ENCODE measurements at regions not wholly inside any gene's neighbourhood (a gene's known extent, or its start where the extent isn't known, plus 50 kb on each side); places are given as distances from the start of the nearest gene placed in this dataset.

DNA sequence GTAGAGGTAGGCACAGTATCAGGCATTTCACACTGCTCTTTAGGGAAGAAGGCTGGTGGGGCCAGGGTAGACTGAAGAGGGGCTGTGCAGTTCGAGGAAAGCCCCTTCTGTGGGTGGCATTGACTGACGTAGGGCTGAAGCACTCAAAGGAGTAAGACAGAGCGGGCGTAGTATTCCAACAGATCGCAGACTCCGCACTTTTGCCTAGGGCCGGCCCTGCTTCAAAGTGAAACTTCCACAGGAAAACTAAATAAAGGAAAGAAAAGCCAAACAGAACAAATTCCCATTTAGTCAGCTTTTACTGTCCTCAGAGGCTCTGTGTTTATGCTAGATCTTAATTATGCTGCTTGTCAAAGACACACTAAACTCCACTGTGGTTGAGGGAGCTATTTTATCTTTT is 493.0 kb upstream of the WWC1 start:
- TF ChIP-seq, protein P1, sequence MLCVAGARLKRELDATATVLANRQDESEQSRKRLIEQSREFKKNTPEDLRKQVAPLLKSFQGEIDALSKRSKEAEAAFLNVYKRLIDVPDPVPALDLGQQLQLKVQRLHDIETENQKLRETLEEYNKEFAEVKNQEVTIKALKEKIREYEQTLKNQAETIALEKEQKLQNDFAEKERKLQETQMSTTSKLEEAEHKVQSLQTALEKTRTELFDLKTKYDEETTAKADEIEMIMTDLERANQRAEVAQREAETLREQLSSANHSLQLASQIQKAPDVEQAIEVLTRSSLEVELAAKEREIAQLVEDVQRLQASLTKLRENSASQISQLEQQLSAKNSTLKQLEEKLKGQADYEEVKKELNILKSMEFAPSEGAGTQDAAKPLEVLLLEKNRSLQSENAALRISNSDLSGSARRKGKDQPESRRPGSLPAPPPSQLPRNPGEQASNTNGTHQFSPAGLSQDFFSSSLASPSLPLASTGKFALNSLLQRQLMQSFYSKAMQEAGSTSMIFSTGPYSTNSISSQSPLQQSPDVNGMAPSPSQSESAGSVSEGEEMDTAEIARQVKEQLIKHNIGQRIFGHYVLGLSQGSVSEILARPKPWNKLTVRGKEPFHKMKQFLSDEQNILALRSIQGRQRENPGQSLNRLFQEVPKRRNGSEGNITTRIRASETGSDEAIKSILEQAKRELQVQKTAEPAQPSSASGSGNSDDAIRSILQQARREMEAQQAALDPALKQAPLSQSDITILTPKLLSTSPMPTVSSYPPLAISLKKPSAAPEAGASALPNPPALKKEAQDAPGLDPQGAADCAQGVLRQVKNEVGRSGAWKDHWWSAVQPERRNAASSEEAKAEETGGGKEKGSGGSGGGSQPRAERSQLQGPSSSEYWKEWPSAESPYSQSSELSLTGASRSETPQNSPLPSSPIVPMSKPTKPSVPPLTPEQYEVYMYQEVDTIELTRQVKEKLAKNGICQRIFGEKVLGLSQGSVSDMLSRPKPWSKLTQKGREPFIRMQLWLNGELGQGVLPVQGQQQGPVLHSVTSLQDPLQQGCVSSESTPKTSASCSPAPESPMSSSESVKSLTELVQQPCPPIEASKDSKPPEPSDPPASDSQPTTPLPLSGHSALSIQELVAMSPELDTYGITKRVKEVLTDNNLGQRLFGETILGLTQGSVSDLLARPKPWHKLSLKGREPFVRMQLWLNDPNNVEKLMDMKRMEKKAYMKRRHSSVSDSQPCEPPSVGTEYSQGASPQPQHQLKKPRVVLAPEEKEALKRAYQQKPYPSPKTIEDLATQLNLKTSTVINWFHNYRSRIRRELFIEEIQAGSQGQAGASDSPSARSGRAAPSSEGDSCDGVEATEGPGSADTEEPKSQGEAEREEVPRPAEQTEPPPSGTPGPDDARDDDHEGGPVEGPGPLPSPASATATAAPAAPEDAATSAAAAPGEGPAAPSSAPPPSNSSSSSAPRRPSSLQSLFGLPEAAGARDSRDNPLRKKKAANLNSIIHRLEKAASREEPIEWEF (IDR thresholded peaks at IDR 0.05; ENCODE audit: insufficient replicate concordance, low read depth, low read length): no peak
- TF ChIP-seq, protein P2, sequence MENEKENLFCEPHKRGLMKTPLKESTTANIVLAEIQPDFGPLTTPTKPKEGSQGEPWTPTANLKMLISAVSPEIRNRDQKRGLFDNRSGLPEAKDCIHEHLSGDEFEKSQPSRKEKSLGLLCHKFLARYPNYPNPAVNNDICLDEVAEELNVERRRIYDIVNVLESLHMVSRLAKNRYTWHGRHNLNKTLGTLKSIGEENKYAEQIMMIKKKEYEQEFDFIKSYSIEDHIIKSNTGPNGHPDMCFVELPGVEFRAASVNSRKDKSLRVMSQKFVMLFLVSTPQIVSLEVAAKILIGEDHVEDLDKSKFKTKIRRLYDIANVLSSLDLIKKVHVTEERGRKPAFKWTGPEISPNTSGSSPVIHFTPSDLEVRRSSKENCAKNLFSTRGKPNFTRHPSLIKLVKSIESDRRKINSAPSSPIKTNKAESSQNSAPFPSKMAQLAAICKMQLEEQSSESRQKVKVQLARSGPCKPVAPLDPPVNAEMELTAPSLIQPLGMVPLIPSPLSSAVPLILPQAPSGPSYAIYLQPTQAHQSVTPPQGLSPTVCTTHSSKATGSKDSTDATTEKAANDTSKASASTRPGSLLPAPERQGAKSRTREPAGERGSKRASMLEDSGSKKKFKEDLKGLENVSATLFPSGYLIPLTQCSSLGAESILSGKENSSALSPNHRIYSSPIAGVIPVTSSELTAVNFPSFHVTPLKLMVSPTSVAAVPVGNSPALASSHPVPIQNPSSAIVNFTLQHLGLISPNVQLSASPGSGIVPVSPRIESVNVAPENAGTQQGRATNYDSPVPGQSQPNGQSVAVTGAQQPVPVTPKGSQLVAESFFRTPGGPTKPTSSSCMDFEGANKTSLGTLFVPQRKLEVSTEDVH (IDR thresholded peaks at IDR 0.05; ENCODE audit: low read depth, partially characterized antibody): no peak
- TF ChIP-seq POLR2AphosphoS5 (IDR thresholded peaks at IDR 0.05; ENCODE audit: low read length) (no peak), ZNF274 (IDR thresholded peaks at IDR 0.05; ENCODE audit: insufficient read depth, insufficient read length) (no peak), ATF7 (IDR thresholded peaks at IDR 0.05; ENCODE audit: low read depth) (no peak), NFIC (IDR thresholded peaks at IDR 0.05; ENCODE audit: low read depth, low read length) (no peak), ETV6 (conservative IDR thresholded peaks at IDR 0.05 in 1 of 2, IDR thresholded peaks at IDR 0.05 in 1 of 2; ENCODE audit: borderline replicate concordance in 1 of 2, low read depth in 1 of 2) (no peak), RB1 (IDR thresholded peaks at IDR 0.05; ENCODE audit: borderline replicate concordance) (no peak), BRCA1 (IDR thresholded peaks at IDR 0.05; ENCODE audit: low read depth, low read length) (no peak)
- TF ChIP-seq, protein P3, sequence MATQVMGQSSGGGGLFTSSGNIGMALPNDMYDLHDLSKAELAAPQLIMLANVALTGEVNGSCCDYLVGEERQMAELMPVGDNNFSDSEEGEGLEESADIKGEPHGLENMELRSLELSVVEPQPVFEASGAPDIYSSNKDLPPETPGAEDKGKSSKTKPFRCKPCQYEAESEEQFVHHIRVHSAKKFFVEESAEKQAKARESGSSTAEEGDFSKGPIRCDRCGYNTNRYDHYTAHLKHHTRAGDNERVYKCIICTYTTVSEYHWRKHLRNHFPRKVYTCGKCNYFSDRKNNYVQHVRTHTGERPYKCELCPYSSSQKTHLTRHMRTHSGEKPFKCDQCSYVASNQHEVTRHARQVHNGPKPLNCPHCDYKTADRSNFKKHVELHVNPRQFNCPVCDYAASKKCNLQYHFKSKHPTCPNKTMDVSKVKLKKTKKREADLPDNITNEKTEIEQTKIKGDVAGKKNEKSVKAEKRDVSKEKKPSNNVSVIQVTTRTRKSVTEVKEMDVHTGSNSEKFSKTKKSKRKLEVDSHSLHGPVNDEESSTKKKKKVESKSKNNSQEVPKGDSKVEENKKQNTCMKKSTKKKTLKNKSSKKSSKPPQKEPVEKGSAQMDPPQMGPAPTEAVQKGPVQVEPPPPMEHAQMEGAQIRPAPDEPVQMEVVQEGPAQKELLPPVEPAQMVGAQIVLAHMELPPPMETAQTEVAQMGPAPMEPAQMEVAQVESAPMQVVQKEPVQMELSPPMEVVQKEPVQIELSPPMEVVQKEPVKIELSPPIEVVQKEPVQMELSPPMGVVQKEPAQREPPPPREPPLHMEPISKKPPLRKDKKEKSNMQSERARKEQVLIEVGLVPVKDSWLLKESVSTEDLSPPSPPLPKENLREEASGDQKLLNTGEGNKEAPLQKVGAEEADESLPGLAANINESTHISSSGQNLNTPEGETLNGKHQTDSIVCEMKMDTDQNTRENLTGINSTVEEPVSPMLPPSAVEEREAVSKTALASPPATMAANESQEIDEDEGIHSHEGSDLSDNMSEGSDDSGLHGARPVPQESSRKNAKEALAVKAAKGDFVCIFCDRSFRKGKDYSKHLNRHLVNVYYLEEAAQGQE (IDR thresholded peaks at IDR 0.05; ENCODE audit: low read depth, low read length): no peak
- TF ChIP-seq, protein P4, sequence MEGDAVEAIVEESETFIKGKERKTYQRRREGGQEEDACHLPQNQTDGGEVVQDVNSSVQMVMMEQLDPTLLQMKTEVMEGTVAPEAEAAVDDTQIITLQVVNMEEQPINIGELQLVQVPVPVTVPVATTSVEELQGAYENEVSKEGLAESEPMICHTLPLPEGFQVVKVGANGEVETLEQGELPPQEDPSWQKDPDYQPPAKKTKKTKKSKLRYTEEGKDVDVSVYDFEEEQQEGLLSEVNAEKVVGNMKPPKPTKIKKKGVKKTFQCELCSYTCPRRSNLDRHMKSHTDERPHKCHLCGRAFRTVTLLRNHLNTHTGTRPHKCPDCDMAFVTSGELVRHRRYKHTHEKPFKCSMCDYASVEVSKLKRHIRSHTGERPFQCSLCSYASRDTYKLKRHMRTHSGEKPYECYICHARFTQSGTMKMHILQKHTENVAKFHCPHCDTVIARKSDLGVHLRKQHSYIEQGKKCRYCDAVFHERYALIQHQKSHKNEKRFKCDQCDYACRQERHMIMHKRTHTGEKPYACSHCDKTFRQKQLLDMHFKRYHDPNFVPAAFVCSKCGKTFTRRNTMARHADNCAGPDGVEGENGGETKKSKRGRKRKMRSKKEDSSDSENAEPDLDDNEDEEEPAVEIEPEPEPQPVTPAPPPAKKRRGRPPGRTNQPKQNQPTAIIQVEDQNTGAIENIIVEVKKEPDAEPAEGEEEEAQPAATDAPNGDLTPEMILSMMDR (IDR thresholded peaks at IDR 0.05 in 2 of 3, conservative IDR thresholded peaks at IDR 0.05 in 1 of 3; ENCODE audit: control insufficient read depth in 2 of 3, extremely low read depth in 1 of 3, insufficient read depth in 1 of 3, low read depth in 3 of 3, low read length in 3 of 3): no peak
- TF ChIP-seq, protein P5, sequence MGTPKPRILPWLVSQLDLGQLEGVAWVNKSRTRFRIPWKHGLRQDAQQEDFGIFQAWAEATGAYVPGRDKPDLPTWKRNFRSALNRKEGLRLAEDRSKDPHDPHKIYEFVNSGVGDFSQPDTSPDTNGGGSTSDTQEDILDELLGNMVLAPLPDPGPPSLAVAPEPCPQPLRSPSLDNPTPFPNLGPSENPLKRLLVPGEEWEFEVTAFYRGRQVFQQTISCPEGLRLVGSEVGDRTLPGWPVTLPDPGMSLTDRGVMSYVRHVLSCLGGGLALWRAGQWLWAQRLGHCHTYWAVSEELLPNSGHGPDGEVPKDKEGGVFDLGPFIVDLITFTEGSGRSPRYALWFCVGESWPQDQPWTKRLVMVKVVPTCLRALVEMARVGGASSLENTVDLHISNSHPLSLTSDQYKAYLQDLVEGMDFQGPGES (IDR thresholded peaks at IDR 0.05): no peak

All from GM12878 (cell line).